GM18858 (cell line): ENCODE measurements at regions not wholly inside any gene's neighbourhood (a gene's known extent, or its start where the extent isn't known, plus 50 kb on each side); places are given as distances from the start of the nearest gene placed in this dataset.
"Not testable (repeated sequence)": the region's sequence is repeated elsewhere in the genome, so short reads cannot be mapped to it uniquely, and the experiment has no call there.

Experiments used
- ATAC-seq: cut with Tn5 transposase; IDR thresholded peaks from one replicate; pipeline ENCODE4 v1.9.1; 2021; ENCODE audit not compliant: unreplicated experiment

DNA sequence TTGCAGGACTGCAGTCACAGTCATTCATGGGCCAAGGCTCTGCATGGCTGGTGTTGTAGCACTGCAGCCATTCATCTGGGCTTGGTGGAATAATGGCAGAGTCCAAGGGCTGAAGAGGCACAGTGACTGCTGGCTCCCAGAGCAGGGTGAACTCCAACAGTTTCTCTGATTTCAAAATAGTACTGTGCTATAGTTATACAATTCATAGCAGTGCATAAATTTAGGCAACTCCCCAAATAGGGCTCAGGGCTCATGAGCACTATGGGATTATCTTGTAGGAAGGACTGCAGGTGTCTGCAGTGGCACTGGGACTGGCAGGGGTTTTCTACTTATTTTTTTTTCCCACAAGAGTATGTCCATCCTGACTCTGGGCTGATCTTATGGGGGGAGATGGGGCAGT, 642.5 kb upstream of the SGCD start:
- ATAC-seq: no peak

GRCh38 chr5:155686131-155686530, 640.8 kb upstream of the SGCD start:
- no peak for ATAC-seq

GRCh38 chr5:155689406-155689805, 637.6 kb upstream of the SGCD start:
- ATAC-seq: no peak

DNA sequence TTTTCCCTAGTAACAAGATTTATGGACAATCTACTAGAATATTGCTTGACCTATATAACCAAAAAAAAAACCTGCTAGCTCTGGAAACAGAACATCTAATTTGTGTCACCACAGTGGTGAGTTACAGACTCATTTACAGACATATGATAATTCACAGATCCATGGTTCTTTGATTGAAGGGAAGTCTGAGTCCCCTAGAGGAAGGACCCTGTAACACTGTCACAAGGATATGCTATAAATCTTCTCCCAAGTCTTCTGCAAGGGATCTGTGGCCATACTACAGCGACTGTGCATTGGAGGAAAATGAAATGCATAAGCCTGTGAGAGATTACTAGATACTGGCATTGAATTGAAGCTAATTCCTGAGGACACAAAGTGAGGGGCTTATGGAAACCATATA, 630.6 kb upstream of the SGCD start:
- no peak for ATAC-seq

GRCh38 chr5:155697236-155697635, 629.7 kb upstream of the SGCD start:
- ATAC-seq: no peak

DNA sequence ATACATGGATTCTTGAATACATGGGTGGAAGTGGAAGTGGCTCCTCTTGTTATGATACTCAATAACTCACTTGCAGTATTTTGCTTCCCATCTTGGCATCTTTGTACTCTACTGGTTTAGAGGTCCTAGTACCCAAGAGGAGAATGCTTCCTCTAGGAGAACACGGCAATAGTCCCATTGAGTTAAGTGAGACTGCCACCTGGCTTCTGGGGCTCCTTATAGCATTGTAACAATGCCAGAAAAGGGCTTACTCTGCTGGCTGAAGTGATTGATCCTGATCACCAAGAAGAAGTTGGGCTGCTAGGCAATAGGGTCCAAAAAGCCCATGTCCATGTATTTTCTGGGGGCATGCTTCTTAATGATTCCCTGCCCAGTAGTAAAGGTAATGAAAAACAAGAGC, 627.6 kb upstream of the SGCD start:
- ATAC-seq: no peak

GRCh38 chr5:155700333-155700732, 626.6 kb upstream of the SGCD start:
- ATAC-seq: no peak

GRCh38 chr5:155711882-155712281, 615.1 kb upstream of the SGCD start:
- no peak for ATAC-seq

GRCh38 chr5:155714435-155714834, 612.5 kb upstream of the SGCD start:
- ATAC-seq: not testable (repeated sequence)

- ATAC-seq: no peak
These were observed 600.7 kb upstream of the SGCD start for GRCh38 chr5:155726267-155726666.

- no peak for ATAC-seq
These were observed 599.3 kb upstream of the SGCD start for GRCh38 chr5:155727512-155728145.

GRCh38 chr5:155728146-155728856, 598.7 kb upstream of the SGCD start:
- no peak for ATAC-seq

DNA sequence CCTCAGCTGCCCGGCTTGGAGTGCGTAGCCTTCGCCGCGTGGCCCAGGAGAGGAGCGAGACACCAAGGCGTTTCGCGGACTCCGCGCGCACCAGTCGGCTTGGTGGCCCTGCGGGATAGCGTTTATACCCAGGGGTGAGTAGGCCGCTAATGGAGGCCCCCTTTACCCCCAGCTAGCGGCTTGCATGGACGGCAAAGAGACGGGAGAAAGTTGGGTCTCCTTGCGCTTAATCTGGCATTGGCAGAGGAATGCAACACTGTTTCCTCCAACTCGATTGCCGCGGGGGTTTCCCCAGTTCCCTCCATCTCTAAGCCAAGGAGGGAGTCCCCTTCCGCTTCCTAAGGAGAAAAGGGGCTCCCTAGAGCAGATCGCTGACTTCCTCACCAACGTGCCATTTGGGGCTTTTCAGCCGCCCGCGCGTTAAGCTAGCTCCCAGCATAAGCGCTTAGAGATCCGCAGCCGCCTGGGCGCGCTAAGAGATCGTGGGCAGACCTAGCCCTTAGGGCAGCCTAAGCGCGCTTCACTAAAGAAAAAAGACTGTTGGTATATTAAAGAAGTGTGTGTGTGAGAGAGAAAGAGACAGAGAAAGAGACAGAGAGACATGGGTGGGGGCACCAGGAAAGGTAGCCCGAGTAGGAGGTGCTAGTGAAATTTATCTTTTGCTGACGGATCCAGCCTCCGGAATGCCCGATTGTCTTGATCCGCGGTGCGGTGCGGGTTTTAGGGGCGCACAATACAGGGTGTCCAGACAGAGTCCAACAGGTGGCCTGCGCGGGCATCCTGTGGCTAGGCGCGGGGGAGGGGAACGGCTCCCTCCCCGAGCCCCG, 597.9 kb upstream of the SGCD start:
- no peak for ATAC-seq

DNA sequence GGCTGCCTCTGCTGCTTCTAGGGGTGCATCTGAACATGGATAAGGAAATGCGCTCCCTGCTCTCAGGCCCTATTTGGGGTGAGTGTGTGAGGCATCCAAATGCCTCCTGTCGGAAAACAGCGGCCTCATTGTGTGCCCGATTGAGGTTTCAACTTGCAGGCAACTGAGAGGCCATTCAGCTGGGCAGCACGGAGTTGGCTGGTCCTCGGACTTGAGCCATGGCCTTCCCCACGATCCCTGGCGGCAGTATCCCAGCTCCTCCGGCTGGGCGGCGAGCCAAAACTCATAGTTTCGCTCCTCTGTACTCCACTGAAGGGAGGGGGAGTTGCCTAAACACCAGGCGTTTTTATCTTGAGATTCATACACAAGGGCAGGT, 597.3 kb upstream of the SGCD start:
- ATAC-seq: no peak

DNA sequence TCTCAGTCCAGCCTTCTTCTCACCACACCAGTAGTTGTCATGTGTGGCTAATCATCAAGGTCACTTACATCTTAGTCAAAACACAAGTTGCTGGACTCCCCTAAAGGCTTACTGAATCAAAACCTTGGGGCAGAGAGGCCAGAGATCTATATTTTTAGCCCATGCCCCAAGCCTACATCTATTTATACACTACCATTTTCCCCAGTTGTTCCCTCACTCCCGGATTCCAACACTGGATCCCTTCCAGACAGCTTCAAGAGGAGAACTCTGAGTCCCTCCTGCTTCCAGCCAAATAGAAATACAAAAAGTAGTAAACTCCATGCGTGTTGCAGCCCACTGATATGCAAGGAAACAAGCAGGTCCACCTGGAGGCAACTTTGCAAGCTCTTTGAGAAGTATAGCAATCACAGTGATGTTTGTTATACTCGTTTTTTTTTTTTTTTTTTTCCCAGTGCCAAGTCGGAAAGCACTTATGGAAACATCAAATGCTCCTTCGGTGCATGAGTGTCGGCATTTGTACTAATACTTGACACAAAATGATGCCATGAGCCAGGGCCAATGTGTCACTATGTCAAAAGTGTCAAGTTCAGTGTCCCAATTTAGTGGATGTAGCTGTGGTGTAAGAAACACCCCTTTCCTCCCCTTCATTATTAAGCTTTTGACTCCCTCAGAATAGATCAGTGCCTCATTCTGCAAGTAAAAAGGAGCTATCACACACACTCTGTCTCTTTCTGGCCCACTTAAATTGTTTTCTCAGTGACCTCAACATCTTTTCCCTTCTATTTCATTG, 594.2 kb upstream of the SGCD start:
- ATAC-seq: no peak

GRCh38 chr5:155733935-155734334, 593.0 kb upstream of the SGCD start:
- no peak for ATAC-seq

GRCh38 chr5:155735388-155735787, 591.6 kb upstream of the SGCD start:
- no peak for ATAC-seq

GRCh38 chr5:155738616-155739015, 588.3 kb upstream of the SGCD start:
- no peak for ATAC-seq

DNA sequence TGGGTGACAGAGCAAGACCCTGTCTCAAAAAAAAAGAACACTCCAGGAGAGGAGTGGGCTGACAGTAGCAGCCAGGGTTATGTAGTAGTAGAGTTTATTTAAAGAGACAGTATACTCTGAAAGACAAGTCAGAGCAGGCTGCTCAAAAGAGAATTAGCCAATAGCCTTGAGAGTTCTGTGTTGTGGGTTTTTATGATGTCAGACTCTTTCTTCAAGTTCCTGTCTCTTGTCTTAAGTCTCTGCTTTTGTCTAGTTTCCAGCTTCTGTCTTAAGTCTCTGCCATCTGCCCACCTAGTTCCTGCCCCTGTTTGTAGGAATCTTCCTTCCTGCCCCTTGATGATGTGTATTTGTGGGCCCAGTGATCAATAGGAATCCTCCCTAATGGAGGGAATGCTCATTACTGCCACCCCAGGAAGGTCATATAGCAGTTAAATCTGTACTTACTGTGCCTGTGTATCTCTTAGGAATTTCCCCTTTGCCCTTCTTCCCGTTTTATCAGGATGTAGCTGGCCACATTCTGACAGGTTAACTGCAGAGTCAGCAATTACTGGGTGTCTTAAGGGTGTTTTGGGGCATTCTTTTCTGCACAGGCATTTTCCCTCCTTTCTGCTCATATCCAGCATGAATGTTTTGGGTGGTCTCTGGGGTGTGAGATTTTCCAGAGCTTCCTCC, 580.5 kb upstream of the SGCD start:
- ATAC-seq: no peak

- ATAC-seq: no peak
These were observed 576.9 kb upstream of the SGCD start for GRCh38 chr5:155750101-155750500.

GRCh38 chr5:155750571-155750970, 576.4 kb upstream of the SGCD start:
- no peak for ATAC-seq
